ENCODE measurements at regions not wholly inside any gene's neighbourhood (a gene's known extent, or its start where the extent isn't known, plus 50 kb on each side); places are given as distances from the start of the nearest gene placed in this dataset.

DNA sequence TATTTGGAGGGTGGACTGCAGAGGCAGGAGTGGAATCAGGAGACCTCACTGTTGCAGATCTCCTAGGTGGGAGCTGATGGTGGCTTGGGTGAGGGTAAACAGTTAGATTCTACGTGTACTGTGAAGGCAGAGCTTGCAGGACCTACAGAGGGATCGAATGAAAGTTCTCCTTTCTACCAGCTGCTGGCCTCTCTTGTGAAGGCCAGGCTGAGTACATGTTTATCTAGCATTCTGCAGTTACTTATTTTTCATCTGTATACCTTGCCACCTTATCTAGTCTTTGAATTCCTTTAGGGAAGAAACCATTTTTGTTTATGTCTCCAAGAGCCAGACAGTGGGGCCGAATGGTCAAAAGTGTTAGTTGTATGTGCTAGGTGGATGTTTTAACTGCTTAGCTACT is 57.6 kb downstream of the PTTG1 start:
- no peak overlapping the region for H3K4me3 ChIP-seq (ENCODE audit: low read length)
- no peak for DNase-seq (ENCODE audit: low read depth)
- TF ChIP-seq, protein P1, sequence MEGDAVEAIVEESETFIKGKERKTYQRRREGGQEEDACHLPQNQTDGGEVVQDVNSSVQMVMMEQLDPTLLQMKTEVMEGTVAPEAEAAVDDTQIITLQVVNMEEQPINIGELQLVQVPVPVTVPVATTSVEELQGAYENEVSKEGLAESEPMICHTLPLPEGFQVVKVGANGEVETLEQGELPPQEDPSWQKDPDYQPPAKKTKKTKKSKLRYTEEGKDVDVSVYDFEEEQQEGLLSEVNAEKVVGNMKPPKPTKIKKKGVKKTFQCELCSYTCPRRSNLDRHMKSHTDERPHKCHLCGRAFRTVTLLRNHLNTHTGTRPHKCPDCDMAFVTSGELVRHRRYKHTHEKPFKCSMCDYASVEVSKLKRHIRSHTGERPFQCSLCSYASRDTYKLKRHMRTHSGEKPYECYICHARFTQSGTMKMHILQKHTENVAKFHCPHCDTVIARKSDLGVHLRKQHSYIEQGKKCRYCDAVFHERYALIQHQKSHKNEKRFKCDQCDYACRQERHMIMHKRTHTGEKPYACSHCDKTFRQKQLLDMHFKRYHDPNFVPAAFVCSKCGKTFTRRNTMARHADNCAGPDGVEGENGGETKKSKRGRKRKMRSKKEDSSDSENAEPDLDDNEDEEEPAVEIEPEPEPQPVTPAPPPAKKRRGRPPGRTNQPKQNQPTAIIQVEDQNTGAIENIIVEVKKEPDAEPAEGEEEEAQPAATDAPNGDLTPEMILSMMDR (conservative IDR thresholded peaks at IDR 0.05; ENCODE audit: low read length): no peak

DNA sequence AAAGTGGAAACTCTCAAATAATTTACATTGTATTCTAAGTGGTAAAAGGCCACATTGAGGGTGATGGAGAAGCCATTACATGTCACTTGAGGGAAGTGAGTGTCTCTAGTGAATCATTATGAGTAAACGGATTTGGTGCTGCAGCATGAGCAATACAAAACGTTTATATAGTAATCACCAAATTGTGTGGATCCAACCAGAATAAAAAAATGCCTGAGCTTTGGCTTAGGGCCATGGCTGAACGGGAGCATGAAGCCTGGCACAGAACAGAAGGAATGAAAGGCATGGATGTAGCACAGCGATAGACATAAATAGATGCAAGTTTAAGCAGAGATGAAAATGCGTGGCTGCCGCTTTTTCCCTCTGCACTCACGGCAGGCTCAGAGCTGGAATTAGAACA is 58.3 kb downstream of the PTTG1 start:
- TF ChIP-seq, protein P1 (conservative IDR thresholded peaks at IDR 0.05; ENCODE audit: low read length): no peak
- DNase-seq (ENCODE audit: low read depth): peak; percentile 82
- H3K4me3 ChIP-seq (ENCODE audit: low read length): no peak overlapping the region

DNA sequence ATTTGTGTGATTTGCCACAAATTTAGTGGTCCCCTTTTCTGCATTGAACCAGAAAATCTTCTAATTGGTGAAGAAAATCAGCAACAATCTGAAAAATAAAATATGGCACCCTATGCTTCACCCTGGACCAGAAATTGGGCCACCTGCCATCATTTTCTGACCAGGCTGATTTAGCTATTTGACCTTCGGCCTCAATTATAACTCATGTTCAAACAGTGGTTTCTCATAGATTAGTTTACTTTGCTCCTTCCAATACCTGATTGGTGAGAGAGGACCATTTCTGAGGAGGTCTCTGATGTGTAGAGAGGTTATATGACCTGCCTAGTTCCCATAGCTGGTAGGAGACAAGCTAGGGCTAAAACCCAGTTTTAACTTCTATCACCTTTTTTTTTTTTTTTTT is 59.0 kb downstream of the PTTG1 start:
- TF ChIP-seq, protein P1 (conservative IDR thresholded peaks at IDR 0.05; ENCODE audit: low read length): no peak
- H3K4me3 ChIP-seq (ENCODE audit: low read length): no peak overlapping the region
- no peak for DNase-seq (ENCODE audit: low read depth)

DNA sequence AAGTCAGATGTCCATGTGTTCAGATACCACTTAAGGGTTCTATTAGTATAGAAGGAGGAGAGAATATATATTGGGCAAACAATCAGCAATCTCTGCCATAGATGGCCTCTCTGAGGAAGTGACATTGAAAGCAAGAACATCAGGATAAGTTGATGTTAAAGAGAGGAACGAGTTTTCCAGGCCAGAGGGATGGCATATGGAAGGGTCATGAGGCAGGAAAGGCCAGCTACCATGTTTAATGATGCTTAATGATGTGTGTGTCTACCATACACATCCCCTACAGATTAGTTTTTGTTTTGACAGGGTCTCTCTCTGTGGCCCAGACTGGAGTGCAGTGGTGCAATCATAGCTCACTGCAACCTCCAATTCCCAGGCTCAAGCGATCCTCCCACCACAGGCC is 63.0 kb downstream of the PTTG1 start:
- TF ChIP-seq, protein P1 (conservative IDR thresholded peaks at IDR 0.05; ENCODE audit: low read length): no peak
- H3K4me3 ChIP-seq (ENCODE audit: low read length): no peak overlapping the region
- no peak for DNase-seq (ENCODE audit: low read depth)

DNA sequence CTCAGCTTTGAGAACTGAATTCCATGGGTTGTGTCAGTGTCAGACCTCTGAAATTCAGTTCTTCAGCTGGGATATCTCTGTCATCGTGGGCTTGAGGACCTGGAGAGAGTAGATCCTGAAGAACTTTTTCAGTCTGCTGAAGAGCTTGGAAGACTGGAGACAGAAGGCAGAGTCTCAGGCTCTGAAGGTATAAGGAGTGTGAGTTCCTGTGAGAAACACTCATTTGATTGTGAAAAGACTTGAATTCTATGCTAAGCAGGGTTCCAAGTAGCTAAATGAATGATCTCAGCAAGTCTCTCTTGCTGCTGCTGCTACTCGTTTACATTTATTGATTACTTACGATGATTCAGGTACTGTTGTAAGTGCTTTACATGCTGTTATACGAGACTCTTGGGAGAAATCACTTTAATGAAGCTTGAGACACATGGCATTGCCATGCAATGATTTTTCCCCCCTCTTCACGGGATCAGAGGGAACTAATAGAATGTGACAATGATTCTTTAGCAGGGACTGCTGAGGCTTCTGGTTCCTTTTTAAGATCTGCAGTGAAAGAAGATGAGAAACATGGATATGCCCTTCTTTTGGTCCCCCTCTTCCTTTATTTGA is 63.8 kb downstream of the PTTG1 start:
- TF ChIP-seq, protein P1 (conservative IDR thresholded peaks at IDR 0.05; ENCODE audit: low read length): no peak
- H3K4me3 ChIP-seq (ENCODE audit: low read length): no peak overlapping the region
- DNase-seq (ENCODE audit: low read depth): no peak

DNA sequence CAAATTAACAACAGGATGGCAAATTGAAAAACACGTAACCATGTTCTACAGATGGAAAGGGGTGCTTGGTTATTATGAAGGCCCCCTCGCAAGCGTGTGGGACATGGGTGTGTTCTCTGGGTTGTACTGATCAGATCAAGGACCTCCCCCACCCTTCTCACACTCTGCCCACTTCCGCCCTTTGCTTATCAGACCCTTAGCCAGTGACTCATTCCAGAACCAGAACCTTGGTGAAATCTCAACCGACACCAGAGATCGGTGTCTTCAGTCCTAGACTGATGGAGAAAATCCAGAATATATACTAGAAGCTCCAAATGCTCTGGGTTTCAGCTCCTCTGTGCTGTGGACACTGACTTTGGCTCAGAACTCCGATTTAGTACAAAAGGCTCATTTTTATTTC is 64.9 kb downstream of the PTTG1 start:
- TF ChIP-seq, protein P1 (conservative IDR thresholded peaks at IDR 0.05; ENCODE audit: low read length): no peak
- no peak overlapping the region for H3K4me3 ChIP-seq (ENCODE audit: low read length)
- no peak for DNase-seq (ENCODE audit: low read depth)

DNA sequence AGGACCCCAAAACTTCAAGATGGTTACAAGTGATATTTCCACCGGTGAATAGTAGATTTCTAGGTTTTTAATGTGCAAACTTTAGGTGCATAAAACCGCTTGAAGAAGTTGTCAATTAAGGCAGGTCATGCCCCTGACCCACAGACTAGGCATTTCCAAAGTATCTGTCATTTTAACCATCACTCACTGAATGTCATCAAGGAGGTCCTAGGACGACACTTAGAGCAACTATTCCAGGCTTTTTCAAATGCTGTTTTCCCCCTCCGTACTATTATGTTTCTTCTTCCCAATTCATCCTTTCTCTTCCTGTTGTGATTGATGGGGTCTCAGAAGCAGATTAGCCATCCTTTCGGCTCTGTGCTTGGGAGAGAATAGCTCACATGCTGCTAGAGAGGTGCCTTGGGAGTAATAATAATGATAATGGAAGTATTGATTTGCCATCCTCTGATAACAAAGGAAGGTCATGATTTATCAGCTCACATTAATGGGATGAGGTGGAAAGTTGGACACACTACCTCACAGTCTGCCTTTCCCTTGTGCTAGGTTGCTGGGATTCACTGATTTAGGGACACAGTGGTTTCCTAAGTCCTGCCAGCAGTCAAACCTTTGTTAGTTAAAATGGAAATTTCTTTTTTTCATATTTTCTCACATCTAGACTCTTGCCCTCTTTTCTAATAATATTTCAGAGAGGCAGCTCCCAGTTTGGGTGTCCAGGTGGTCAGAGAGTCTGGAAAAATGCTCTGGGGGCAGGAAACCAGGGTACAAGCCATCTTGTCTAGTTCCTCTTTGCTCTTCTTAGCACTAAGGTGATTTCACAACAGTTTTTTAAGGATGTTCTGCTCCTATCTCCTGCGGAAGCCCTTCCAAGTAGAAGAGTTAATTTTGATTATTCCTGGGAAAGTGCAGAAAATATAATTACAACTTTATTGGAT is 67.0 kb downstream of the PTTG1 start:
- TF ChIP-seq, protein P1 (conservative IDR thresholded peaks at IDR 0.05; ENCODE audit: low read length): no peak
- no peak overlapping the region for H3K4me3 ChIP-seq (ENCODE audit: low read length)
- DNase-seq (ENCODE audit: low read depth): no peak

Data from AG10803 (cell line).